Esophagus muscularis mucosa (tissue), 4 donors: ENCODE measurements at regions not wholly inside any gene's neighbourhood (a gene's known extent, or its start where the extent isn't known, plus 50 kb on each side); places are given as distances from the start of the nearest gene placed in this dataset.

Source experiments
- DNase-seq: peaks from one replicate; pipeline ENCODE4 v3.0.0-alpha.2; 2017; ENCODE audit errors: extremely low spot score
- H3K27ac ChIP-seq, 4 donors: fragments of 200-600 bp; sonication (generic); replicated peaks in 1 of 4; 1 replicate in 3 of 4; 2 replicates in 1 of 4; pipeline ENCODE4 v1.5.1; 2016 to 2019; ENCODE audit warnings: mild to moderate bottlenecking in 1 of 4
- H3K27me3 ChIP-seq, 4 donors: fragments of 200-600 bp; sonication (generic); one replicate each; pipeline versions ENCODE4 v1.5.1 to v1.6.0; 2016 to 2019
- H3K36me3 ChIP-seq, 4 donors: fragments of 200-600 bp; sonication (generic); one replicate each; pipeline ENCODE4 v1.5.1; 2016 to 2019
- H3K4me1 ChIP-seq, 4 donors: fragments of 200-600 bp; sonication (generic); one replicate each; pipeline ENCODE4 v1.5.1; 2016 to 2019
- H3K4me3 ChIP-seq, 4 donors: fragments of 200-600 bp; sonication (generic); 1 replicate in 2 of 4; 2 replicates in 2 of 4; pipeline ENCODE4 v1.5.1; 2016 to 2019; ENCODE audit warnings: mild to moderate bottlenecking in 4 of 4, moderate library complexity in 1 of 4
- H3K9me3 ChIP-seq, 4 donors: fragments of 200-600 bp; sonication (generic); 1 replicate in 3 of 4; 2 replicates in 1 of 4; pipeline ENCODE4 v1.5.1; 2016 to 2019
- CTCF ChIP-seq, 3 experiments: fragments of 200-600 bp in 2 of 3; fragments of 450-650 bp in 1 of 3; sonication (generic) in 2 of 3; IDR thresholded peaks; one replicate each; pipeline ENCODE4 v1.5.1; 2017 to 2019; ENCODE audit warnings: antibody characterized with exemption in 3 of 3, mild to moderate bottlenecking in 2 of 3, moderate library complexity in 1 of 3
- EP300 ChIP-seq: sonication (generic); formaldehyde crosslinking; IDR thresholded peaks from one replicate; pipeline ENCODE4 v1.6.1; 2017; ENCODE audit warnings: antibody characterized with exemption
- POLR2A ChIP-seq: fragments of 450-650 bp; IDR thresholded peaks from one replicate; pipeline ENCODE4 v1.6.1; 2017; ENCODE audit warnings: antibody characterized with exemption, moderate library complexity, mild to moderate bottlenecking, low read depth
- POLR2AphosphoS5 ChIP-seq, 2 donors: sonication (generic); formaldehyde crosslinking; IDR thresholded peaks; one replicate each; pipeline ENCODE4 v1.6.1; 2017; ENCODE audit warnings: antibody characterized with exemption in 2 of 2
- WGBS: methylation state at CpG from one replicate; pipeline ENCODE4 v1.1.5; 2018; 5-methylcytosine and 5-hydroxymethylcytosine counted together
- intact Hi-C: fragments of 100-400 bp; cut with DNase I; formaldehyde crosslinking; loops from one replicate; pipeline ENCODE4 v1.15.1; 2023

GRCh38 chr7:118114175-118114574, 69.8 kb upstream of the LSM8 start:
- TF ChIP-seq CTCF (IDR thresholded peaks at IDR 0.05): no peak
- DNase-seq: no peak
- Histone ChIP-seq H3K4me1 (no peaks in the 10 kb centered on the region), H3K27ac (no peak overlapping the region), H3K27me3 (no peaks in the 10 kb centered on the region), H3K4me3 (no peak overlapping the region), H3K36me3 (no peaks in the 10 kb centered on the region), H3K9me3 (peaks cover 0 to 6% (median 0%) of the 10 kb centered on the region in 4 donors)
- 89% methylated on average over 10 of the region's 10 CpGs for WGBS
- intact Hi-C loops: no loop called here

GRCh38 chr7:118129041-118129795, 54.7 kb upstream of the LSM8 start:
- no peak for DNase-seq
- no peak overlapping the region for H3K4me3 ChIP-seq

GRCh38 chr7:118132764-118133163, 51.2 kb upstream of the LSM8 start:
- Histone ChIP-seq H3K4me3 (no peak overlapping the region), H3K36me3 (no peaks in the 10 kb centered on the region), H3K9me3 (peaks cover 0 to 5% (median 0%) of the 10 kb centered on the region in 4 donors), H3K27me3 (no peaks in the 10 kb centered on the region), H3K27ac (no peak overlapping the region), H3K4me1 (no peaks in the 10 kb centered on the region)
- no peak for DNase-seq
- WGBS: 57% methylated on average over 2 of the region's 2 CpGs
- TF ChIP-seq EP300 (no peak), POLR2A (no peak), CTCF (IDR thresholded peaks at IDR 0.05) (no peak), POLR2AphosphoS5 (IDR thresholded peaks at IDR 0.05) (no peak)
- intact Hi-C loops: no loop called here

More at GRCh38 chr7:118129041-118129795, 54.7 kb upstream of the LSM8 start:
- no peak for TF ChIP-seq POLR2AphosphoS5 (IDR thresholded peaks at IDR 0.05)
- no peak for TF ChIP-seq EP300
- no peak for TF ChIP-seq CTCF (IDR thresholded peaks at IDR 0.05)
- TF ChIP-seq POLR2A: no peak
- 73% methylated on average over 3 of the region's 3 CpGs for WGBS
- Histone ChIP-seq H3K27me3 (no peaks in the 10 kb centered on the region), H3K27ac (no peak overlapping the region), H3K9me3 (peaks cover 0 to 6% (median 2%) of the 10 kb centered on the region in 4 donors), H3K36me3 (no peaks in the 10 kb centered on the region), H3K4me1 (no peaks in the 10 kb centered on the region)
- intact Hi-C loops: no loop called here
